ENCODE measurements at regions not wholly inside any gene's neighbourhood (a gene's known extent, or its start where the extent isn't known, plus 50 kb on each side); places are given as distances from the start of the nearest gene placed in this dataset.

DNA sequence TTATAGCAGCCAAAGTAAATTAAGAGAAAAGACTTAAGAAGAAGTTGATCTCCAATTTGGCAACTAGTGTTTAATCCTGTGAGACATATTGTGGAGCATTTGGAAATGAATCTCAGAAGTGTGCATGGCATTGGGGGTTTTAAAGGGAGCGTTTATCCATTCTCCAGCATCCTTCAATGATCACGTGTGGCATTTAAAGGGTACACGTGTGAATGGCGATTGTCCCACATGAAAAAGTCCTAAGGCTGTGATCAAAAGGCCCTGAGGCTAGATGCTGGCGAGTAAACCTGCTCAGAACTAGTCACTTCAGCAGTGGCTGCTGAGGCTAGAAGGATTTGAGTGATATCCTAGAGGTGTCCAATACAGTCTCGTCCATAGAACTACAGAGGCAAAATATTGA is 315.6 kb upstream of the CDH9 start:
- TF ChIP-seq, protein P1, sequence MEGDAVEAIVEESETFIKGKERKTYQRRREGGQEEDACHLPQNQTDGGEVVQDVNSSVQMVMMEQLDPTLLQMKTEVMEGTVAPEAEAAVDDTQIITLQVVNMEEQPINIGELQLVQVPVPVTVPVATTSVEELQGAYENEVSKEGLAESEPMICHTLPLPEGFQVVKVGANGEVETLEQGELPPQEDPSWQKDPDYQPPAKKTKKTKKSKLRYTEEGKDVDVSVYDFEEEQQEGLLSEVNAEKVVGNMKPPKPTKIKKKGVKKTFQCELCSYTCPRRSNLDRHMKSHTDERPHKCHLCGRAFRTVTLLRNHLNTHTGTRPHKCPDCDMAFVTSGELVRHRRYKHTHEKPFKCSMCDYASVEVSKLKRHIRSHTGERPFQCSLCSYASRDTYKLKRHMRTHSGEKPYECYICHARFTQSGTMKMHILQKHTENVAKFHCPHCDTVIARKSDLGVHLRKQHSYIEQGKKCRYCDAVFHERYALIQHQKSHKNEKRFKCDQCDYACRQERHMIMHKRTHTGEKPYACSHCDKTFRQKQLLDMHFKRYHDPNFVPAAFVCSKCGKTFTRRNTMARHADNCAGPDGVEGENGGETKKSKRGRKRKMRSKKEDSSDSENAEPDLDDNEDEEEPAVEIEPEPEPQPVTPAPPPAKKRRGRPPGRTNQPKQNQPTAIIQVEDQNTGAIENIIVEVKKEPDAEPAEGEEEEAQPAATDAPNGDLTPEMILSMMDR (IDR thresholded peaks at IDR 0.05; ENCODE audit: insufficient read depth, low read depth, low read length, missing control alignments), result no peak
- no peak for DNase-seq (ENCODE audit: low read depth)
- no peak overlapping the region for H3K4me3 ChIP-seq (ENCODE audit: low read length)

DNA sequence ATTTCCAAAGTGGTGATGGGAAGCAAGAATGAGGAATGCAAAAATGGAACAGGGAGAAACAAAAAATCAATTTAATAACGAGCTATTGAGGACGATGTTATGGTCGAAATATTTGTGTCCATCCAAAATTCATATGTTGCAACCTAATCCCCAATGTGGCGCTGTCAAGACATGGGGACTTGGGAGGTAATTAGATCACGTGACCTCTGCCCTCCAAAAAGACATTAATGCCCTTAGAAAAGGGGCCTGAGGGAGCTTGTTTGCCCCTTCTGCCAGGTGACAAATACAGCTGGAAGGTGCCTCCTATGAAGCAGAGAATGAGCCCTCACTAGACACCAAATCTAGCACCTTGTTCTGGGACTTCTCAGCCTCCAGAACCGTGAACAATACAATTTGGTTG is 315.2 kb upstream of the CDH9 start:
- no peak for DNase-seq (ENCODE audit: low read depth)
- no peak overlapping the region for H3K4me3 ChIP-seq (ENCODE audit: low read length)
- TF ChIP-seq, protein P1 (IDR thresholded peaks at IDR 0.05; ENCODE audit: insufficient read depth, low read depth, low read length, missing control alignments), result no peak

DNA sequence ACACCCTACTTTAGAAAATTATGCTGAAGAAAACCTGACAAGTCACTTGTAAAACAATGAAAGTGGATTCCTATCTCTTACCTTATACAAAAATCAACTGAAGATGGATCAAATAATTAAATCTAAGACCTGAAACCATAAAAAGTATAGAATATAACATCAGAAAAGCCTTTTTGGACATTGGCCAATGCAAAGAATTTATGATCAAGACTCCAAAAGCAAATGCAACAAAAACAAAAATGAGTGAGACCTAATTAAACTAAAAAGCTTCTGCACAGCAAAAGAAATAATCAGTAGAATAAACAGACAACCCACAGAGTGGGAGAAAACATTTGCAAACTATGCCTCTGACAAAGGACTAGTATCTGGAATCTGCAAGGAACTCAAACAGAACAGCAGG is 303.0 kb upstream of the CDH9 start:
- DNase-seq (ENCODE audit: low read depth), result no peak
- TF ChIP-seq, protein P1 (IDR thresholded peaks at IDR 0.05; ENCODE audit: insufficient read depth, low read depth, low read length, missing control alignments), result no peak
- H3K4me3 ChIP-seq (ENCODE audit: low read length), result no peak overlapping the region

DNA sequence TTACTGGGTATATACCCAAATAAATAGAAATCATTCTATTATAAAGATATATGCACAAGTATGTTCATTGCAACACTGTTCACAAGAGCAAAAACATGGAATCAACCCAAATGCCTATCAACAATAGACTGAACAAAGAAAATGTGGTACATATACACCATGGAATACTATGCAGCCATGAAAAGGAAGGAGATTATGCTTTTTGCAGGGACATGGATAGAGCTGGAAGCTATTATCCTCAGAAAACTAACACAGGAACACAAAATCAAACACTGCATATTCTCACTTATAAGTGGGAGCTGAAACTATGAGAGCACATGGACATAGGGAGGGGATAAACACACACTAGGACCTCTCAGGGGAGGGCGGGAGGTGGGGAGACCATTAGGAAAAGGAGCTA is 298.4 kb upstream of the CDH9 start:
- DNase-seq (ENCODE audit: low read depth), result no peak
- no peak overlapping the region for H3K4me3 ChIP-seq (ENCODE audit: low read length)
- TF ChIP-seq, protein P1 (IDR thresholded peaks at IDR 0.05; ENCODE audit: insufficient read depth, low read depth, low read length, missing control alignments), result no peak

DNA sequence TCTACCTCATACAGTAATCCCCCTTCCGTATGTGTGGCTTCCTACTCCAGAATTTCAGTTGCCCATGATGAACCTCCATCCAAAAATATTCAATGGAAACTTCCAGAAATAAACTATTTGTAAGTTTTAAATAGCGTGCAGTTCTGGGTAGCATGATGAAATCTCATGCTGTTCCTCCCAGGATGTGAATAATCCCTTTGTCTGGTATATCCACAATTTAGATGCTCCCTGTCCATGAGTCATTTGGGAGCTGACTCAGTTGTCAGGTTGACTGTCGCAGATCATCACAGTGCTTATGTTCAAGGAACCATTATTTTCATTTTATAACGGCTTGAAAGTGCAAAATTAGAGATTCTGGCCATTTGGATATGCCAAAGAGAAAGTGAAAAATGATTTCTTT is 290.1 kb upstream of the CDH9 start:
- DNase-seq (ENCODE audit: low read depth), result peak; percentile 91
- TF ChIP-seq, protein P1 (IDR thresholded peaks at IDR 0.05; ENCODE audit: insufficient read depth, low read depth, low read length, missing control alignments), result no peak

DNA sequence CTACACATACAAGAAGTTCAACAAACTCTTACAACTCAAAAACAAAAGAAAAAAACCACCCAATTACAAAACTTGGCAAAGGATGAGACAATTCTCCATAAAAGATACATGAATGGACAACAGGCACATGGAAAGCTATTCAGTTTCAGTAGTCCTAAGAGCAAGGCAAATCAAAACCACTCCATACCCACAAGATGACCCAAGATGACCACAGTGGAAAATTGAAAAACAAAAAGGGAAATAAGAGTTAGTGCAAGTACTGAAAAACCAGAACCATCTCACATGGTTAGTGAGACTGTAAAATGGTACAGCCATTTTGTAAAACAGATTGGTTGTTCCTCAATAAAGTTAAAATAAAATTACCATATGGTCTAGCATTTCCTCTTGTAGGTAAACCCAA is 287.1 kb upstream of the CDH9 start:
- DNase-seq (ENCODE audit: low read depth), result no peak
- H3K4me3 ChIP-seq (ENCODE audit: low read length), result no peak overlapping the region
- TF ChIP-seq, protein P1 (IDR thresholded peaks at IDR 0.05; ENCODE audit: insufficient read depth, low read depth, low read length, missing control alignments), result no peak

More for the DNA sequence above, 290.1 kb upstream of the CDH9 start:
- no peak overlapping the region for H3K4me3 ChIP-seq (ENCODE audit: low read length)

DNA sequence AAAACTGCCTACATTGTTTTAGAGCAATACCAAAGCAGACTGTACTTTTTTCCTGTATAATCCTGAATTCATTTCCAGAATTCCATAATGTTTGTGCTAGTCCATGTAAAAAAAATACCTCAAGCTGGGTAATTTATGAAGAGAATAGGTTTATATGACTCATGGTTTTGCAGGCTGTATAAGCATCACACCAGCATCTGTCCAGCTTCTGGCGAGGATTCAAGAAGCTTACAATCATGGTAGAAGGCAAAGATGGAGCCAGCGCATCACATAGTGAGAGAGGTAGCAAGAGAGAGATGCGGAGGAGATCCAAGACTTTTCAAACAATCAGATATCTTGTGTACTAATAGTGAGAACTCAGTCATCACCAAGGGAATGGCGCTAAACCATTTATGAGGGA is 280.3 kb upstream of the CDH9 start:
- TF ChIP-seq, protein P1 (IDR thresholded peaks at IDR 0.05; ENCODE audit: insufficient read depth, low read depth, low read length, missing control alignments), result no peak

More for the DNA sequence above, 280.3 kb upstream of the CDH9 start:
- no peak for DNase-seq (ENCODE audit: low read depth)
- no peak overlapping the region for H3K4me3 ChIP-seq (ENCODE audit: low read length)

All from epithelial cell of esophagus (primary cell).